HEK293T (cell line): ENCODE measurements at regions not wholly inside any gene's neighbourhood (a gene's known extent, or its start where the extent isn't known, plus 50 kb on each side); places are given as distances from the start of the nearest gene placed in this dataset.

Experiments
- ARNT ChIP-seq: fragments of 450-650 bp; IDR thresholded peaks from 2 replicates; pipeline ENCODE4 v1.6.1; 2017; ENCODE audit warnings: mild to moderate bottlenecking
- ELF4 ChIP-seq: fragments of 450-650 bp; IDR thresholded peaks from 2 replicates; pipeline ENCODE4 v1.6.1; 2017; ENCODE audit warnings: antibody characterized with exemption
- FOXA1 ChIP-seq: fragments of 450-650 bp; IDR thresholded peaks from 2 replicates; pipeline ENCODE4 v1.6.1; 2016; ENCODE audit warnings: mild to moderate bottlenecking
- FOXM1 ChIP-seq: fragments of 450-650 bp; IDR thresholded peaks from 2 replicates; pipeline ENCODE4 v1.6.1; 2017; ENCODE audit warnings: mild to moderate bottlenecking, borderline replicate concordance

DNA sequence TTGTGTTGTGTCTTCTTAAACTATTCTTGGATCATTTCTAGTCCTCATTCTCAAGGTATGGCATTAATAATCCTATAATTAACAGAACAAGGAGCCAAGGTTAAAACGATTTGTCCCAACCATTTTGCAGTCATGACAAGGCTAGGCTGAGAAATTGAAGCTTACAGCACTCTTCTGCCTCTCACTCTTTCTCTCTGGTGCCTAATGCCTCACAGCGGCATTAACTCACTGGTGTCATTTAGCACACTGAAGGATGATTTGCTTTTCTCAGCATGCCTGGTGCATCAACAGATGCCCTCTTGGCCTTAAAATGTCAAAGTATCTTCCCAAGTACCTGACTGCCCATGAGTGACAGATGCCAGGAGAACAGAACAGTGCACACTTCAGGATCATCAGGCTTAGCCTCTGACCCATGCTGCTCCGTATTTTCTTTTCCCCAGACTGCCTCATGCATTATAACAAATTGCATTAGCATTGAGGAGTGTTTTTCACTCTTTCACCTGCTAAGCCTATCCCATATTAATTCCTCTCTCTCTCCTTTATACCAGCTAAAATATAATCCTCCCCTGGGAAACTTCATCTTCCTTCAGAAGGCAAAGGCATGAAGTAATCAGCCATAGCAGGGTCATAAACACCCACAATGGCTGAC is 61.1 kb upstream of the SV2C start:
- TF ChIP-seq FOXA1 (no peak), ARNT (no peak), FOXM1 (no peak), ELF4 (no peak)
